ENCODE measurements at regions not wholly inside any gene's neighbourhood (a gene's known extent, or its start where the extent isn't known, plus 50 kb on each side); places are given as distances from the start of the nearest gene placed in this dataset.

DNA sequence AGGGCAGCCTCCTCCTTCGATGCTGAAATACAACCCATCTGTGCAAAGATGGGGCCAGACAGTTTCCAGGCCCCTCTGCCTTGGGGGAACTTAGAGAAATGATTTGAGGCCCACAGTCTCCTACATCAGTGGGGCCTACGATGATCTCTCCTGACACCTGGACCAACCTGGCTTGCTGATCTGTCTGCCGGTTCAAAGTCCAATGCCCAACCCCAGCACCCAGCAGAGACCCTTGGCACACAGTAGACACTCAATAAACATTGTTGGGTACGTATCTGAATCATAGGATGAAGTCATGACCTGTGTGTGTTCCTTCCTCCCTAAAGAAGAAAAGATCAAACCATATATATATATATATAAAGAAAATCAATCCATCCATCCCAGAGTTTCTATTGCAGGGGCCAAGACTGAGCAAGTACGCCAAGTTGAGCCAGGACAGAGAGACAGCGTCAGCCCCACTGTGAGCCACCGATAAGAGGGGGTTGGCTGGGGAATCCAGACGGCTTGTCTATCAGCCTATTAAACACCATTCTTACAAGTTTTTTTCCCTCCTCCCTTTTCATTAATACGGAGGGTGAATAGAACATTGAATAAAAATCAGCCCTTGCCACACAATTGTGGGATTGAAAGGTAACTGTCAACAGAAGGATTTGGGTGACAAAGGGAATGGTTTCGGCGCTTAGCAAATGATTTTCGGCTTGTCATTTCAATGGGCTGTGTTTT lies 244.1 kb downstream of the MN1 start:
- TF ChIP-seq SIN3A (IDR thresholded peaks at IDR 0.05; ENCODE audit: borderline replicate concordance, insufficient read depth, low read length) (no peak), TAF1 (IDR thresholded peaks at IDR 0.05; ENCODE audit: borderline replicate concordance, insufficient read depth, low read length) (no peak), FOXP2 (optimal IDR thresholded peaks at IDR 0.05; ENCODE audit: borderline replicate concordance, extremely low read depth, extremely low read length, insufficient read depth) (no peak), POLR2AphosphoS5 (IDR thresholded peaks at IDR 0.05; ENCODE audit: low read depth, low read length) (no peak)
- TF ChIP-seq, protein P1, sequence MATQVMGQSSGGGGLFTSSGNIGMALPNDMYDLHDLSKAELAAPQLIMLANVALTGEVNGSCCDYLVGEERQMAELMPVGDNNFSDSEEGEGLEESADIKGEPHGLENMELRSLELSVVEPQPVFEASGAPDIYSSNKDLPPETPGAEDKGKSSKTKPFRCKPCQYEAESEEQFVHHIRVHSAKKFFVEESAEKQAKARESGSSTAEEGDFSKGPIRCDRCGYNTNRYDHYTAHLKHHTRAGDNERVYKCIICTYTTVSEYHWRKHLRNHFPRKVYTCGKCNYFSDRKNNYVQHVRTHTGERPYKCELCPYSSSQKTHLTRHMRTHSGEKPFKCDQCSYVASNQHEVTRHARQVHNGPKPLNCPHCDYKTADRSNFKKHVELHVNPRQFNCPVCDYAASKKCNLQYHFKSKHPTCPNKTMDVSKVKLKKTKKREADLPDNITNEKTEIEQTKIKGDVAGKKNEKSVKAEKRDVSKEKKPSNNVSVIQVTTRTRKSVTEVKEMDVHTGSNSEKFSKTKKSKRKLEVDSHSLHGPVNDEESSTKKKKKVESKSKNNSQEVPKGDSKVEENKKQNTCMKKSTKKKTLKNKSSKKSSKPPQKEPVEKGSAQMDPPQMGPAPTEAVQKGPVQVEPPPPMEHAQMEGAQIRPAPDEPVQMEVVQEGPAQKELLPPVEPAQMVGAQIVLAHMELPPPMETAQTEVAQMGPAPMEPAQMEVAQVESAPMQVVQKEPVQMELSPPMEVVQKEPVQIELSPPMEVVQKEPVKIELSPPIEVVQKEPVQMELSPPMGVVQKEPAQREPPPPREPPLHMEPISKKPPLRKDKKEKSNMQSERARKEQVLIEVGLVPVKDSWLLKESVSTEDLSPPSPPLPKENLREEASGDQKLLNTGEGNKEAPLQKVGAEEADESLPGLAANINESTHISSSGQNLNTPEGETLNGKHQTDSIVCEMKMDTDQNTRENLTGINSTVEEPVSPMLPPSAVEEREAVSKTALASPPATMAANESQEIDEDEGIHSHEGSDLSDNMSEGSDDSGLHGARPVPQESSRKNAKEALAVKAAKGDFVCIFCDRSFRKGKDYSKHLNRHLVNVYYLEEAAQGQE (IDR thresholded peaks at IDR 0.05; ENCODE audit: insufficient read depth in 1 of 2, low read depth in 2 of 2, low read length in 2 of 2), result no peak

DNA sequence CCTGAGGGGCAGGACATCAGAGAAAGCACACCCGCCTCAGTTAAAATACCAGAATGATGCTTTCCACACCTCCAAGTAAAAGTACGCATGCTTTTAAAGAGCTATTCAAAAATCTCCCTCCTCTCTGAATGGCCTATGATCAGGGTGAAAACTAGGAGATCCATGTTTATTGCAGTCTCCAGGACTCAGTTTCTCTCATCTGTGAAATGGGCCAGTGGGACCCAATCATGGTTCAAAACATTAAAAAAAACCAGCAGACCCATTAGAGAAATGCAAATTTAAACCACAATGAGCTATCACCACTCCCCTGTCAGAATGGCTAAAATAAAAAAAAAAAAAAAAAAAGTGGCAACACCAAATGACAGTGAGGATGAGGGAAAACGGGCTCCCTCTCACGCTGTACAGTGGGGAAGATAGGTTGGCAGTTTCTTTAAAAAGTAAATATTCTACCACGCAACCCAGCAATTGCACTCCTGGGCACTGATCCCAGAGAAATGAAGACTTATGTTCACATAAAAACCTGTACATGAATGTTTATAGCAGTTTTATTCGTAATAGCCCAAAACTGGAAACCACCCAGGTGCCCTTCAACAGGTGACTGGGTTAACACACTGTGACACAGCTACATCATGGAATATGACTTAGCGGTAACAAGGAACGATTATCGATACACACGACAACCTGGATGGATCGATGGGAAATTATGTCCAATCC lies 242.7 kb downstream of the MN1 start:
- no peak for TF ChIP-seq FOXP2 (optimal IDR thresholded peaks at IDR 0.05; ENCODE audit: borderline replicate concordance, extremely low read depth, extremely low read length, insufficient read depth)
- no peak for TF ChIP-seq TAF1 (IDR thresholded peaks at IDR 0.05; ENCODE audit: borderline replicate concordance, insufficient read depth, low read length)
- TF ChIP-seq, protein P1 (IDR thresholded peaks at IDR 0.05; ENCODE audit: insufficient read depth in 1 of 2, low read depth in 2 of 2, low read length in 2 of 2), result no peak
- no peak for TF ChIP-seq POLR2AphosphoS5 (IDR thresholded peaks at IDR 0.05; ENCODE audit: low read depth, low read length)
- no peak for TF ChIP-seq SIN3A (IDR thresholded peaks at IDR 0.05; ENCODE audit: borderline replicate concordance, insufficient read depth, low read length)

DNA sequence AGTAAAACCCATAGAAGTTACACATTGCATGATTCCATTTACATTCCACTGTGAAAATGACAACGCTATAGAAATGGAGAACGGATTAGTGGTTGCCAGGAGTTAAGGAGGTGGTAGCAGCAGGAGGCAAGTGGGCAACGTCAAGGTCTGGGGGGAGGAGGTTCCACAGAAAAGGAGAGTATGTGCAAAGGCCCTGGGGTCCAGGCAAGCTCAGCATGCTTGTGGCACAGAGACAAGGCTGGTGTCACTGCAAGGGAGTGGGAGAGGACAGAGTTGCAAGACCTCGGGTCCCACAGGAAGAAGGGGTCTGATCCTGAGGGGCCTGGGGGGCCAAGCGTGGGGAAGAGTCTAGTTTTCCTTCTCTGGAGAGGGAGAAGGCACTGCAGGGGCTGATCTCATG lies 240.8 kb downstream of the MN1 start:
- TF ChIP-seq, protein P1 (IDR thresholded peaks at IDR 0.05; ENCODE audit: insufficient read depth in 1 of 2, low read depth in 2 of 2, low read length in 2 of 2), result no peak
- TF ChIP-seq SIN3A (IDR thresholded peaks at IDR 0.05; ENCODE audit: borderline replicate concordance, insufficient read depth, low read length) (no peak), FOXP2 (optimal IDR thresholded peaks at IDR 0.05; ENCODE audit: borderline replicate concordance, extremely low read depth, extremely low read length, insufficient read depth) (no peak), POLR2AphosphoS5 (IDR thresholded peaks at IDR 0.05; ENCODE audit: low read depth, low read length) (no peak), TAF1 (IDR thresholded peaks at IDR 0.05; ENCODE audit: borderline replicate concordance, insufficient read depth, low read length) (no peak)

DNA sequence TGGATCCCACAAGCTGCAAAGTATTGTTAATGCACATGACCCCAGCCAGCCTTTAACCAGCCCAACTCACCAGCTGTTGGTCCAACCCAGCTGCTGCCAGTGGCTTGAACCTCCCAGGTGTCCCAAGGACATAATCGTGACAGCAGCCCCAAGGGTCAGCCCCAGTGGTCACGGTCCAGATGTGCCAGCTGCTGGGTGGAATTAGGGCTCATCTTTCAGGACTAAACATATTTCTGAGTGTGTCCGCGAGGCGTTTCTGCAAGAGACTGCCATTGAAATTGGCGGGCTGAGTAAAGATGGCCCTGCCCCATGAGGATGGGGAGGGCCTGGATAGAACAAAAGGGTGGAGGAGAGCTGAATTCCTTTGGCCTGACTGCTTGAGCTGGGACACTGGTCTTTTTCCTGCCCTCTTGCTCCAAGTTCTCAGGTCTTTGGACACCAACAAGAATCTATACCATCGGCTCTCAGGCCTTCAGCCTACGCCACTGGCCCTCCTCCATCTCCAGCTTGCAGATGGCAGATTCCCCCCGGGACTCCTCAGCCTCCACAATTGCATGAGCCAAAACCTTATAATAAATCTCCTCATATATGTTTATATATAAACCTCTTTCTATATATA lies 240.2 kb downstream of the MN1 start:
- no peak for TF ChIP-seq POLR2AphosphoS5 (IDR thresholded peaks at IDR 0.05; ENCODE audit: low read depth, low read length)
- TF ChIP-seq SIN3A (IDR thresholded peaks at IDR 0.05; ENCODE audit: borderline replicate concordance, insufficient read depth, low read length), result no peak
- no peak for TF ChIP-seq FOXP2 (optimal IDR thresholded peaks at IDR 0.05; ENCODE audit: borderline replicate concordance, extremely low read depth, extremely low read length, insufficient read depth)
- TF ChIP-seq TAF1 (IDR thresholded peaks at IDR 0.05; ENCODE audit: borderline replicate concordance, insufficient read depth, low read length), result no peak
- TF ChIP-seq, protein P1 (IDR thresholded peaks at IDR 0.05; ENCODE audit: insufficient read depth in 1 of 2, low read depth in 2 of 2, low read length in 2 of 2), result no peak

Data from PFSK-1 (cell line).